ENCODE measurements at regions not wholly inside any gene's neighbourhood (a gene's known extent, or its start where the extent isn't known, plus 50 kb on each side); places are given as distances from the start of the nearest gene placed in this dataset.

GRCh38 chr1:55571767-55572166, 356.6 kb upstream of the USP24 start:
- H3K4me3 ChIP-seq (ENCODE audit: low read depth, low read length) = no peak overlapping the region
- DNase-seq (ENCODE audit: low read depth) = no peak
- TF ChIP-seq CTCF (IDR thresholded peaks at IDR 0.05; ENCODE audit: insufficient read depth, low read length) = no peak

- no peak for DNase-seq (ENCODE audit: low read depth)
- H3K4me3 ChIP-seq (ENCODE audit: low read depth, low read length) = no peak overlapping the region
- TF ChIP-seq CTCF (IDR thresholded peaks at IDR 0.05; ENCODE audit: insufficient read depth, low read length) = no peak
Measured at GRCh38 chr1:55569417-55569816, 354.3 kb upstream of the USP24 start.

- no peak for TF ChIP-seq CTCF (IDR thresholded peaks at IDR 0.05; ENCODE audit: insufficient read depth, low read length)
- no peak overlapping the region for H3K4me3 ChIP-seq (ENCODE audit: low read depth, low read length)
- DNase-seq (ENCODE audit: low read depth) = no peak
Measured at GRCh38 chr1:55568732-55569131, 353.6 kb upstream of the USP24 start.

- peak; percentile 35 for DNase-seq (ENCODE audit: low read depth)
- H3K4me3 ChIP-seq (ENCODE audit: low read depth, low read length) = no peak overlapping the region
- no peak for TF ChIP-seq CTCF (IDR thresholded peaks at IDR 0.05; ENCODE audit: insufficient read depth, low read length)
Measured at GRCh38 chr1:55560266-55560665, 345.1 kb upstream of the USP24 start.

- TF ChIP-seq CTCF (IDR thresholded peaks at IDR 0.05; ENCODE audit: insufficient read depth, low read length) = no peak
- DNase-seq (ENCODE audit: low read depth) = peak; percentile 47
- H3K4me3 ChIP-seq (ENCODE audit: low read depth, low read length) = no peak overlapping the region
Measured at GRCh38 chr1:55559842-55560241, 344.7 kb upstream of the USP24 start.

- H3K4me3 ChIP-seq (ENCODE audit: low read depth, low read length) = no peak overlapping the region
- peak; percentile 64 for DNase-seq (ENCODE audit: low read depth)
- no peak for TF ChIP-seq CTCF (IDR thresholded peaks at IDR 0.05; ENCODE audit: insufficient read depth, low read length)
Measured at GRCh38 chr1:55559161-55559611, 344.0 kb upstream of the USP24 start.

GRCh38 chr1:55558515-55558914, 343.4 kb upstream of the USP24 start:
- H3K4me3 ChIP-seq (ENCODE audit: low read depth, low read length) = no peak overlapping the region
- TF ChIP-seq CTCF (IDR thresholded peaks at IDR 0.05; ENCODE audit: insufficient read depth, low read length) = no peak
- no peak for DNase-seq (ENCODE audit: low read depth)
